Brain microvascular endothelial cell (primary cell): ENCODE measurements at regions not wholly inside any gene's neighbourhood (a gene's known extent, or its start where the extent isn't known, plus 50 kb on each side); places are given as distances from the start of the nearest gene placed in this dataset.
A peak's percentile ranks its signal among the peaks of the same experiment; 100 is the strongest.

Source experiments
- DNase-seq: peaks from one replicate; pipeline ENCODE4 v3.0.0-alpha.2; 2020
- H3K27ac ChIP-seq: fragments of 250-450 bp; sonication (Bioruptor Pico); 2 replicates; pipeline ENCODE4 v1.5.1; 2020; ENCODE audit warnings: mild to moderate bottlenecking, moderate library complexity
- H3K27me3 ChIP-seq: fragments of 250-450 bp; sonication (Bioruptor Pico); replicated peaks from 2 replicates; pipeline ENCODE4 v1.5.1; 2020; ENCODE audit warnings: mild to moderate bottlenecking
- H3K36me3 ChIP-seq: fragments of 250-450 bp; sonication (Bioruptor Pico); replicated peaks from 2 replicates; pipeline ENCODE4 v1.5.1; 2020; ENCODE audit warnings: mild to moderate bottlenecking
- H3K4me3 ChIP-seq: 2 replicates; pipeline ENCODE4 v1.5.1; 2011; ENCODE audit warnings: low read depth, mild to moderate bottlenecking, control low read depth, low read length, moderate library complexity
- in situ Hi-C: cut with HindIII; loops from 2 replicates; pipeline ENCODE4 v1.10.0; 2017; ENCODE audit warnings: low sequenced_read_pairs, low pct_ligation_motif_present
- TF ChIP-seq, protein P1 (sequence below): IDR thresholded peaks from 2 replicates; pipeline ENCODE4 v1.5.1; 2011; ENCODE audit warnings: low read depth, mild to moderate bottlenecking, moderate library complexity, low read length, control low read depth, inconsistent platforms; ENCODE audit errors: missing control alignments

DNA sequence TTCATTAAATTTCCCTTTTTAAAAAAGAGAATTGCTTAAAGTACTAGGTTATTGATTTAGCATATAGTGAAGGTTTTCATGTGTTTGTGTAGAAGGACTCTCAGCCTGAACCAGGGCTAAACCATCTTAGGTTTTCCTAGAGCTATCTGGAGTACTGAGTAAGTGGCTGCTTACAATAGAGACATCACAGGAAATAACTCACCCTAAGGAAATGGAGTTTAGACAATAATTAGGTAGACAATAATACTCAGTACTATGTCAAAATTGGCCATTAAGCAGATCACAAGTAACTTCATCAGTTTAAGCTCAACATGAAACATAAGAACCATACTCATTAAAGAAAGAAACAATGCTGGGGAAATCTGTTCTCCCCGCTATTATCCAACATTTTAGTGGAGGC, 240.0 kb downstream of the RND3 start:
- TF ChIP-seq, protein P1, sequence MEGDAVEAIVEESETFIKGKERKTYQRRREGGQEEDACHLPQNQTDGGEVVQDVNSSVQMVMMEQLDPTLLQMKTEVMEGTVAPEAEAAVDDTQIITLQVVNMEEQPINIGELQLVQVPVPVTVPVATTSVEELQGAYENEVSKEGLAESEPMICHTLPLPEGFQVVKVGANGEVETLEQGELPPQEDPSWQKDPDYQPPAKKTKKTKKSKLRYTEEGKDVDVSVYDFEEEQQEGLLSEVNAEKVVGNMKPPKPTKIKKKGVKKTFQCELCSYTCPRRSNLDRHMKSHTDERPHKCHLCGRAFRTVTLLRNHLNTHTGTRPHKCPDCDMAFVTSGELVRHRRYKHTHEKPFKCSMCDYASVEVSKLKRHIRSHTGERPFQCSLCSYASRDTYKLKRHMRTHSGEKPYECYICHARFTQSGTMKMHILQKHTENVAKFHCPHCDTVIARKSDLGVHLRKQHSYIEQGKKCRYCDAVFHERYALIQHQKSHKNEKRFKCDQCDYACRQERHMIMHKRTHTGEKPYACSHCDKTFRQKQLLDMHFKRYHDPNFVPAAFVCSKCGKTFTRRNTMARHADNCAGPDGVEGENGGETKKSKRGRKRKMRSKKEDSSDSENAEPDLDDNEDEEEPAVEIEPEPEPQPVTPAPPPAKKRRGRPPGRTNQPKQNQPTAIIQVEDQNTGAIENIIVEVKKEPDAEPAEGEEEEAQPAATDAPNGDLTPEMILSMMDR, result no peak

DNA sequence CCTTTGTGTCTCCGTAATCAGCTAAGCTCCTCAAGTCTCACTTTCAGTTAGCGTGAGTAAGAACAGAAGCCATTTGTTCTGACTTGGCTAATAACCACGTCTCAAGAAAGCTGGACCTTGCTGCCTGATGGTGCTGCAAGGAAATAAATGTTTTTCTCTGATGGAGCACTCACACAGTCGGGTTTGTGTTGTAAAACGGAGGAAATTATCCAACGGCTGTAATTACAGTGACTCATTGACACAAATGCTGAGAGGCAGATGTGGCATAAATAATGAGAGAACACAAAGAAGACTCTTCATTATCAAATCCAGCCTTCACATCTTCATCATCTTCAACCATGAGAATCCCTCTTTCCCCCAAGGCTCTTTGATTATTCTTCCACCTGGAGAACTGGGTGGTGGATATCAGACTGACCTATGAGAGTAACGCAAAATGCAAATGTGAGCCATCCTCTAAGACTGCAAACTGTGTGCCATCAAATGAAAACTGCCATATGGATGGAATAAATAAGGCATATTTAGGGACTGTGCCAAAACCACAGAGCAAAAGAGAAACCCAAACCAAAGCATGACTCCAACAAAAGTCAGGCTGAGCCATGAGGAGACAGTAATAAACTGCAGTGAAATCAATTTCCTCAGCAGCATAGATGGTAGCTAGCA, 252.6 kb downstream of the RND3 start:
- H3K27me3 ChIP-seq, result no peaks in the 10 kb centered on the region
- DNase-seq, result peak; percentile 38
- H3K4me3 ChIP-seq, result no peak overlapping the region
- in situ Hi-C loops, result no loop called here
- no peaks in the 10 kb centered on the region for H3K36me3 ChIP-seq
- H3K27ac ChIP-seq, result no peak overlapping the region
- TF ChIP-seq, protein P1, result no peak

More for the DNA sequence above, 240.0 kb downstream of the RND3 start:
- no peaks in the 10 kb centered on the region for H3K36me3 ChIP-seq
- in situ Hi-C loops, result no loop called here
- no peak overlapping the region for H3K27ac ChIP-seq
- DNase-seq, result no peak
- H3K4me3 ChIP-seq, result no peak overlapping the region
- H3K27me3 ChIP-seq, result no peaks in the 10 kb centered on the region

DNA sequence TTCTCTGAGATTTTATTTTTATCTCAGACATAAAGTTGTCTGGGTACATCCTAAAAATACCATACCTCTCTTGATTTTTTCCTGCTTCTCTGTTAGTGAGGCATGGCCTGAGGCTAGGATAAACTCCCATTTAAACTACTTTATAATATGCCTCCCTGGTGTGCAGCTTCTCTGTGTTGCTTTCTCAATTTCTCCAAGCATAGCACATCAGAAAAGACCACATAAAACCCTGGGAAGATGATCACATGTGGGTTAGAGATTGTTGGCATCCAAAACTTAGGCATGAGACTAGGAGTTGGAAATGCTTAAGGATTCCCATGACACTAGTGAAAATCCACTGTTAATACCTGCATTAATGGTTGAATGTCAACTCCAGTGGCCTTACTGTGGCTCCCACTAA, 254.6 kb downstream of the RND3 start:
- in situ Hi-C loops, result no loop called here
- no peak overlapping the region for H3K4me3 ChIP-seq
- no peaks in the 10 kb centered on the region for H3K27me3 ChIP-seq
- no peaks in the 10 kb centered on the region for H3K36me3 ChIP-seq
- DNase-seq, result no peak
- H3K27ac ChIP-seq, result no peak overlapping the region
- TF ChIP-seq, protein P1, result no peak

DNA sequence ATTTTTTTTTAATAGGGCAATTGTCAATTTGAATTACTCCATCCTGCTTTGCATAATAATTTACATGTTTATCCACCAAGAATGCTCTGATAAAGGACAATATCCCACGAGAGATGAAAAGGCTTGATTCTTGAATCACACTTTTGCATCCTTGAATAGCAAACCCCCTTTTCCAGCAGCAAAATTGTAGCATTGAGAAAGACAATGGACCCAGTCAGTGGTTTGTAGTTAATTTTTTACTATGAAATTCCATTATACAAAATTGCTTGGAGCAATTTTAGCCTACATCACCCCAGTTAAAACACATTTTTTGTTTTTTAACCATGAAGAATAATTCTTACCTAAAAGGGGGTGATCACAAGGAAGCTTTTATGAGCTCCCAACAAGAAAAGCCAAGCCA, 255.1 kb downstream of the RND3 start:
- TF ChIP-seq, protein P1, result no peak
- no peak overlapping the region for H3K27ac ChIP-seq
- in situ Hi-C loops, result no loop called here
- H3K36me3 ChIP-seq, result no peaks in the 10 kb centered on the region
- no peak for DNase-seq
- H3K27me3 ChIP-seq, result no peaks in the 10 kb centered on the region
- no peak overlapping the region for H3K4me3 ChIP-seq

DNA sequence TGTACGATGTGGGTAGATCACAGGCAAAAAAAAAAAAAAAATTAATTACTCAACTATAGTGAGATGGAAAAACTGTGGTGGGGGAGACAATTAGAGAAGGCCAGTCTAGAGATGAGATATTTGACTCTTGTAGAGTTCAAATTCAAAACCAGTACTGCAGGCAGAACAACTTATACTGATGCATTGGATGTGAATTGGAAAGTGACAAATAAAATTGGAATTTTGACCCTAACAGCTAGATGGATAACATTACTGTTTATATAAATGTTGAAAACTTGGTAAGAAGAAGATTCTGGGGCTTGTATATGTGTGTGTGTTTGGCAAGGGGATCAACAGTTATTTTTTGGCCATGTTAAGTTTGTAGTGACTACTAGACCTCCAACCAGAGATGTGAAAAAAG, 256.9 kb downstream of the RND3 start:
- Histone ChIP-seq H3K27ac (no peak overlapping the region), H3K27me3 (no peaks in the 10 kb centered on the region), H3K36me3 (no peaks in the 10 kb centered on the region), H3K4me3 (no peak overlapping the region)
- TF ChIP-seq, protein P1, result no peak
- no peak for DNase-seq
- in situ Hi-C loops, result no loop called here

DNA sequence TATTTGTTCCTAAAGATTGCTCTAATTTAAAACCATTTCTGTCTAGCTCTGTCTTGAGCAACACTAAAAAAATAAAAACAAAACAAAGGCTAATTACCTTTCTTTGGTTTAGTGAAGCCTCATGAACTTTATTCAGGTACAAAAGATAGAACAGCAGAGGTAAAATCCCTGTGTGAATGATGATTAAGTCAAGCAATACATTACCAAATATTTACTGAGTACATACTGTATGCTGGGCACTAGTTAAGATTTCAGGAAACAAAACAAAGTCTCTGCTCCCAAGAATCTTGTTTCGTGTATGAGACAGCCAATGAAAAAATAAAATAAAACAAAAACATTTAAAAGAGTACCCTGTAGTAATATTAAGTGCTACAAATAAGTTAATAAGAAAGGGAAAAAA, 257.5 kb downstream of the RND3 start:
- TF ChIP-seq, protein P1, result no peak
- no peaks in the 10 kb centered on the region for H3K36me3 ChIP-seq
- no peak for DNase-seq
- H3K4me3 ChIP-seq, result no peak overlapping the region
- H3K27me3 ChIP-seq, result no peaks in the 10 kb centered on the region
- in situ Hi-C loops, result no loop called here
- H3K27ac ChIP-seq, result no peak overlapping the region
